SU-DHL-6 (cell line): ENCODE measurements at regions not wholly inside any gene's neighbourhood (a gene's known extent, or its start where the extent isn't known, plus 50 kb on each side); places are given as distances from the start of the nearest gene placed in this dataset.
"Not testable (repeated sequence)": the region's sequence is repeated elsewhere in the genome, so short reads cannot be mapped to it uniquely, and the experiment has no call there.

Experiments used
- H2AFZ ChIP-seq: fragments of 200-600 bp; sonication (generic); 2 replicates; pipeline ENCODE4 v1.6.1; 2014; ENCODE audit warnings: low read depth, mild to moderate bottlenecking, moderate library complexity, mixed read lengths, antibody characterized with exemption, low read length; ENCODE audit not compliant: severe bottlenecking
- H3F3A ChIP-seq: fragments of 200-600 bp; shearing (Covaris generic); 2 replicates; pipeline ENCODE4 v1.6.0; 2016; ENCODE audit warnings: antibody characterized with exemption, mild to moderate bottlenecking; ENCODE audit not compliant: insufficient read depth
- H3K27ac ChIP-seq: fragments of 200-600 bp; sonication (generic); 2 replicates; pipeline ENCODE4 v1.5.1; 2016; ENCODE audit warnings: low read depth, mild to moderate bottlenecking, low read length, moderate library complexity, mixed read lengths
- H3K27me3 ChIP-seq: fragments of 200-600 bp; sonication (generic), shearing (Covaris generic); 2 replicates; pipeline ENCODE4 v1.6.0; 2014; ENCODE audit warnings: mild to moderate bottlenecking, low read length
- H3K36me3 ChIP-seq: fragments of 200-600 bp; sonication (generic); 2 replicates; pipeline ENCODE4 v1.6.1; 2014; ENCODE audit warnings: mild to moderate bottlenecking, low read length, mixed read lengths
- H3K4me2 ChIP-seq: fragments of 300-600, 200-600 bp; shearing (Covaris generic), sonication (generic); 2 replicates; pipeline ENCODE4 v1.6.0; 2014; ENCODE audit warnings: low read length, low read depth, mild to moderate bottlenecking; ENCODE audit not compliant: poor library complexity, severe bottlenecking
- H3K4me3 ChIP-seq: fragments of 200-600 bp; sonication (generic); 2 replicates; pipeline ENCODE4 v1.5.1; 2014; ENCODE audit warnings: antibody characterized with exemption, low read length, mild to moderate bottlenecking, mixed read lengths; ENCODE audit not compliant: insufficient read depth, poor library complexity, severe bottlenecking
- H3K79me2 ChIP-seq: fragments of 200-600 bp; sonication (generic); 2 replicates; pipeline ENCODE4 v1.6.1; 2014; ENCODE audit warnings: mild to moderate bottlenecking, low read length, moderate library complexity; ENCODE audit not compliant: insufficient read depth
- H3K9ac ChIP-seq: fragments of 200-600 bp; sonication (generic); 2 replicates; pipeline ENCODE4 v1.7.0; 2014; ENCODE audit warnings: mild to moderate bottlenecking, low read length
- H3K9me2 ChIP-seq: fragments of 200-600 bp; sonication (generic); replicated peaks from 2 replicates; pipeline ENCODE4 v1.6.1; 2014; ENCODE audit warnings: low read length; ENCODE audit not compliant: insufficient read depth
- H3K9me3 ChIP-seq: fragments of 200-600 bp; sonication (generic); 2 replicates; pipeline ENCODE4 v1.6.1; 2014; ENCODE audit warnings: low read length, mixed read lengths; ENCODE audit not compliant: insufficient read depth
- H4K20me1 ChIP-seq: fragments of 200-600 bp; sonication (generic); 2 replicates; pipeline ENCODE4 v1.6.1; 2014; ENCODE audit warnings: low read depth, mild to moderate bottlenecking, antibody characterized with exemption, low read length, moderate library complexity, mixed read lengths
- EZH2phosphoT487 ChIP-seq: fragments of 200-600 bp; sonication (generic), shearing (Covaris generic); conservative IDR thresholded peaks from 2 replicates; pipeline ENCODE4 v1.6.1; 2018; ENCODE audit warnings: mild to moderate bottlenecking, antibody characterized with exemption, low read length, moderate library complexity, mixed read lengths
- TF ChIP-seq, protein P1 (sequence below): fragments of 200-600 bp; sonication (generic); IDR thresholded peaks from one replicate; pipeline ENCODE4 v1.5.1; 2017; ENCODE audit warnings: antibody characterized with exemption, mild to moderate bottlenecking, low read length, moderate library complexity; ENCODE audit not compliant: insufficient read depth, poor library complexity, severe bottlenecking

DNA sequence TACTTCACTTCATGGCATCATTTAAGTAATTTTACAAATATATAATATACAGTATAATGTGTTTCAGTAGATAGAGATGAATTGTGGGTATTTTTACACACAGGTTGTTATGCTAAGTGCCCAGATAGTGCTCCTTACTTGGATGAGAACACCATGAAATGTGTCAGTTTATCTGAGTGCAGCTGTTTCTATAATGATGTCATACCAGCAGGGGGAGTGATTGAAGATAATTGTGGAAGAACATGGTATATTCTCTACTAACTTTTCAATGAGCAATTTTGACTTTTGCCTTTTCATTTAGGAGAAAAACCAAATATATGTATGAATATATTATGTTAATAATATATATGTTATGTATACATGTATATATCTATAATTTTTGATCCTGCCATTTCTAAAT, 221.6 kb downstream of the LRRK2 start:
- Histone ChIP-seq H3F3A (no peaks in the 10 kb centered on the region), H3K9me3 (no peaks in the 10 kb centered on the region), H3K27ac (no peak overlapping the region), H3K9ac (no peak overlapping the region), H3K79me2 (no peaks in the 10 kb centered on the region), H2AFZ (no peak overlapping the region), H3K4me2 (no peak overlapping the region), H4K20me1 (no peaks in the 10 kb centered on the region), H3K27me3 (no peaks in the 10 kb centered on the region), H3K9me2 (no peaks in the 10 kb centered on the region), H3K4me3 (no peak overlapping the region), H3K36me3 (no peaks in the 10 kb centered on the region)
- no peak for TF ChIP-seq EZH2phosphoT487
- TF ChIP-seq, protein P1, sequence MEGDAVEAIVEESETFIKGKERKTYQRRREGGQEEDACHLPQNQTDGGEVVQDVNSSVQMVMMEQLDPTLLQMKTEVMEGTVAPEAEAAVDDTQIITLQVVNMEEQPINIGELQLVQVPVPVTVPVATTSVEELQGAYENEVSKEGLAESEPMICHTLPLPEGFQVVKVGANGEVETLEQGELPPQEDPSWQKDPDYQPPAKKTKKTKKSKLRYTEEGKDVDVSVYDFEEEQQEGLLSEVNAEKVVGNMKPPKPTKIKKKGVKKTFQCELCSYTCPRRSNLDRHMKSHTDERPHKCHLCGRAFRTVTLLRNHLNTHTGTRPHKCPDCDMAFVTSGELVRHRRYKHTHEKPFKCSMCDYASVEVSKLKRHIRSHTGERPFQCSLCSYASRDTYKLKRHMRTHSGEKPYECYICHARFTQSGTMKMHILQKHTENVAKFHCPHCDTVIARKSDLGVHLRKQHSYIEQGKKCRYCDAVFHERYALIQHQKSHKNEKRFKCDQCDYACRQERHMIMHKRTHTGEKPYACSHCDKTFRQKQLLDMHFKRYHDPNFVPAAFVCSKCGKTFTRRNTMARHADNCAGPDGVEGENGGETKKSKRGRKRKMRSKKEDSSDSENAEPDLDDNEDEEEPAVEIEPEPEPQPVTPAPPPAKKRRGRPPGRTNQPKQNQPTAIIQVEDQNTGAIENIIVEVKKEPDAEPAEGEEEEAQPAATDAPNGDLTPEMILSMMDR: peak; percentile 34

DNA sequence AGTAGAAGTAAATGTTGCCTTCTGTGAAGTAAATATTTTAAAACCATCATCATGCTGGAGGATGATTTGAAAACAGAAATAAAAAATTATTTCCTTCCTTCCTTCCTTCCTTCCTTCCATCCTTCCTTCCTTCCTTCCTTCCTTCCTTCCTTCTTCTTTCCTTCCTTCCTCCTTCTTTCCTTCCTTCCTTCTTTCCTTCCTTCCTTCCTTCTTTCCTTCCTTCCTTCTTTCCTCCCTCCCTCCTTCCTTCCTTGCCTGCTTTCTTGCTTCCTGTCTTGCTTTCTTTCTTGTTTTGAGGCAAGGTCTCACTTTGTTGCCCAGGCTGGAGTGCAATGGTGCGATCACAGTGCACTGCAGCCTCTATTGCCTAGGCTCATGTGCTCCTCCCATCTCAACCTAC, 223.7 kb downstream of the LRRK2 start:
- H2AFZ ChIP-seq, H3K79me2 ChIP-seq, H3K27ac ChIP-seq, H3K4me3 ChIP-seq, H3K27me3 ChIP-seq, H3K36me3 ChIP-seq, H3K4me2 ChIP-seq, H3K9ac ChIP-seq, H4K20me1 ChIP-seq, H3K9me2 ChIP-seq, H3F3A ChIP-seq, H3K9me3 ChIP-seq: not testable (repeated sequence)

DNA sequence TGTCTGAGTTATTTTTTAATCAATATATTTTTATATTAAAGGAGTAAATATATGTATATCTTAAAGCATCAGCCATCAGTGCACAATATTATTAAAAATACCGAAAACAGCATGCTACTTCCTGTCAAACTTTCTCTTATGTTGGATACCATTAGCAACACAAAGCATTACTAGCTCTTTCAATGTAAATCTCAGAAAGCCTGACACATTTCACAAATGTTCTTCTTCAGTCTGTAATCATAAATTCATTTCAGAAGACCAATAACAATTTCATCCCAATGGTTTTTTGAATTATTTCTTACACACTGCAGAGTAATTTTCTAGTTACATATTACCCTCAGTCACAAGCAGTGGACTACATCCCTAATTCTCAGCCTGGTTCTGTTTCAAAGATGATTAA, 226.9 kb downstream of the LRRK2 start:
- Histone ChIP-seq H2AFZ (no peak overlapping the region), H3K9ac (no peak overlapping the region), H3K9me2 (no peaks in the 10 kb centered on the region), H3K4me2 (no peak overlapping the region), H3K79me2 (no peaks in the 10 kb centered on the region), H4K20me1 (peaks cover 5% of the 10 kb centered on the region; the same call in 1 of the 2 replicates), H3K27me3 (no peaks in the 10 kb centered on the region), H3K27ac (no peak overlapping the region), H3F3A (no peaks in the 10 kb centered on the region), H3K4me3 (no peak overlapping the region), H3K36me3 (no peaks in the 10 kb centered on the region), H3K9me3 (no peaks in the 10 kb centered on the region)
- no peak for TF ChIP-seq EZH2phosphoT487
- TF ChIP-seq, protein P1: no peak

GRCh38 chr12:40464121-40464520, 228.1 kb upstream of the CNTN1 start:
- Histone ChIP-seq H3K27me3 (no peaks in the 10 kb centered on the region), H3F3A (no peaks in the 10 kb centered on the region), H3K4me3 (no peak overlapping the region), H3K9me2 (no peaks in the 10 kb centered on the region), H2AFZ (no peak overlapping the region), H3K36me3 (no peaks in the 10 kb centered on the region), H3K9me3 (no peaks in the 10 kb centered on the region), H3K4me2 (no peak overlapping the region), H3K79me2 (no peaks in the 10 kb centered on the region), H4K20me1 (no peaks in the 10 kb centered on the region), H3K9ac (no peak overlapping the region), H3K27ac (no peak overlapping the region)
- TF ChIP-seq, protein P1: no peak
- TF ChIP-seq EZH2phosphoT487: no peak
